GM18951 (cell line): ENCODE measurements at regions not wholly inside any gene's neighbourhood (a gene's known extent, or its start where the extent isn't known, plus 50 kb on each side); places are given as distances from the start of the nearest gene placed in this dataset.

Source experiments
- POLR2A ChIP-seq: IDR thresholded peaks from 4 replicates; pipeline ENCODE4 v1.6.1; 2011; ENCODE audit warnings: mild to moderate bottlenecking; ENCODE audit not compliant: insufficient read length, insufficient read depth; ENCODE audit errors: extremely low read depth
- in situ Hi-C: fragments of 300-500 bp; cut with MboI; formaldehyde crosslinking; loops from one replicate; pipeline ENCODE4 v1.12.0; 2022; ENCODE audit warnings: low sequenced_read_pairs, mixed read lengths, inconsistent platforms; ENCODE audit not compliant: unreplicated experiment

DNA sequence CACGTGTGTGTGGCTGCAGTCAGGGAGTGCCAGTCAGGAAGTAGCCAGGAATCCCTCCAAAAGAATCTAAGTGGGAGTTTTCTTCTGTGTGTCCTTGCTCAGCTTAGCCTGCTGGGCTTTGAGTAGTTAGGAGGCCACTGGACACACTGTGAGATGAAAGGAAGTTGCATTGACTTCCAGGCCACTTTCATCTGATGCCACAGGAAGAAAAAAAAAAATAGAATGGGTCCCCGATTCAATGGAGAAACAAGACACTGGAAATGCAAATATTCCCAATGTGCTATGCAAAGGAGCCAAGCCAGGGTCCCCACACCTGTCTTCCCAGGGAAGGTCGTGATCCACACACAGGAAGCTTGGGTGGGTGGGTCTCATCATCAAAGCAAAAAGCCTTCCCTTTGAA, 95.6 kb upstream of the E2F8 start:
- in situ Hi-C loops: loop anchor here (25.0 kb wide), 1 partner anchor 201 kb away; no protein-coding TSS in a partner anchor
- TF ChIP-seq POLR2A: no peak

DNA sequence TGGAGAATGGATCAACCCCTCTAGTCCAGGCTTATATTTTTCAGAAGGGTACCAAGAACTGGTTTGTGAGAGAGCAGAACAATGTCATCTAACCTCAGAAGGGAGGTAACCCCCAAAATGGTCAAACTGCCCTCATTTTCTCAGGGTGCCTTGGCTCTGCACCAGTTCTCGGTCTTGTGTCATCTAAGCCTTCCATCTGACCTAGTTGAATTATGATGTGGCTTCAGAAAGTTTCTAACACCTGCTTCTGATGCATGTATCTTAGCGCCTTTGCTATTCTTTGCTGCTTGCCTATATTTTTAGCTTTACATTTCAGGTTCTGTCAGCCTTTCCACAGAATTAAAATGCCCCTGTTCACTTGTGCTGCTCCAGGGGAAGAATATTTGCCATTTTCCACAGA, 91.7 kb upstream of the E2F8 start:
- TF ChIP-seq POLR2A: no peak
- in situ Hi-C loops: loop anchor here (25.0 kb wide), 1 partner anchor 205 kb away; no protein-coding TSS in a partner anchor

DNA sequence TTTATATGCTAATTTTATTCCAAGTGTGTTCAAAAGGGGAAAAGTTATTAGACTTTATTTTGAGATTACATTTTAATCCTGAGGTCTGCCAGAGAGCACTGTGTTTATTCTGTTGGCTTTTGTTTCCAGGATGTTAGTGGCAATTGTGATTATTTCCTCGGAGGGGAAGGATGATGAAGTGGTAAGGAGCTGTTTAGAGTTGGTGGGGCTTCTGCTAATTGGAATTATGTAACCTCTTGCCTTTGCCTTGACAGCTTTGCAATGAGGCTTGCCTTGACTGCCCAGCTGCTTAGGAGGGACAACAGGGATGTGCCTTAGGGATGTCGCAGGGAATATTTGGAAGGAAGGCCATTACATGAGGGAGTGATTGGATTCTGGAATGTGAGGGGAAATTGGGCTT, 89.7 kb upstream of the E2F8 start:
- in situ Hi-C loops: loop anchor here (25.0 kb wide), 1 partner anchor 207 kb away; no protein-coding TSS in a partner anchor
- no peak for TF ChIP-seq POLR2A

DNA sequence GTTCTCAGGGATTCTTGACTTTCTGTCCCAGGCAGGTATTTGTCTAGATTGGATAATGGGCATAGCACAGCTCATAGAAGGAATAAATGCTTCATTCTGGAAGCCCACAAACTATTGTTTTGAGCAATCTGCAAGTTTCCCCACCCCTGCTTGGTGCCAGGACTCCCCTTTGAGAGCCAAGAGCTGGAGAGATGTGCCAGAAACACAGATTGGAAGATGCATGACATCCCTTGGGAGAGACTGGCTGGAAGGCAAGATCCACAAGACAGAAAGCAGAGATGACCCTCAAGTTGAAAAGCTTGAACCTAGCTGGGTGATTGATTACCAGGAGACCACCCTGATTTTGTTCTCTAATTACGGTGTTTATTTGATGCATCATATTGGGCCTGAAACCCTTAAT, 89.2 kb upstream of the E2F8 start:
- TF ChIP-seq POLR2A: no peak
- in situ Hi-C loops: loop anchor here (25.0 kb wide), 1 partner anchor 207 kb away; no protein-coding TSS in a partner anchor

DNA sequence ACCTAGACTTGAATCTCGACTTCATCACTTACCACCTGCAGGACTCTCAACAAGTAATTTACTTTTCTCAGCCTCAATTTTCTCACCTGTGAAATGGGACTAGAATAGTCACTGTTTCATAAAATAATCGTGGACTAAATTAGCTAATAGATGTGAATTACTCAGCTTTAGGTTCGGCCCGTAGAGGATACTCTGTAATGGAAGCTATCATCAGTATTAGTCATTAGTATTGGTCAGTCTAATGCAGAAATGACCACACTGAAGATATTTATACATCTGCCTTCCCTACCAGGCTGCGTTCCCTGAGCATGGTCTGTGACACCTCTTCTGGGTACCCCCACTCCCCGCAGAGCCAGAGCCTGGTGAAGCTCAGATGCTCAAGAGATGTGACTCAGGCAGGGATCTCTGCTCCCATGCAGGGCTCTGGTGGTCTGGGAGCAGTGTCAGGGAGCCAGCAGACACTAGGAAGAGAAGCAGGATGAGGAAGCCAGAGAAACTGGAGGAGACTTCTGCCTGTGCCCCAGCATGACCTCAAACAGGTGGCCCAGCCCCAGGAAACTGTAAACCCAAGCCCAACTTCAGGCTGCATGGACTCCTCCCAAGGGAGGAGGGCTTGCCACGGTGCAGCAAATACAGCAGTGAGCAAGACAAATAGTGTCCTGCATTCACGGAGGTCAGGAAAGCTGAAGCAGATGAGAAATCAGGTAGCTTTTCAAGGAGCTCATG, 88.0 kb upstream of the E2F8 start:
- TF ChIP-seq POLR2A: no peak
- in situ Hi-C loops: loop anchor here (25.0 kb wide), 1 partner anchor 209 kb away; no protein-coding TSS in a partner anchor

DNA sequence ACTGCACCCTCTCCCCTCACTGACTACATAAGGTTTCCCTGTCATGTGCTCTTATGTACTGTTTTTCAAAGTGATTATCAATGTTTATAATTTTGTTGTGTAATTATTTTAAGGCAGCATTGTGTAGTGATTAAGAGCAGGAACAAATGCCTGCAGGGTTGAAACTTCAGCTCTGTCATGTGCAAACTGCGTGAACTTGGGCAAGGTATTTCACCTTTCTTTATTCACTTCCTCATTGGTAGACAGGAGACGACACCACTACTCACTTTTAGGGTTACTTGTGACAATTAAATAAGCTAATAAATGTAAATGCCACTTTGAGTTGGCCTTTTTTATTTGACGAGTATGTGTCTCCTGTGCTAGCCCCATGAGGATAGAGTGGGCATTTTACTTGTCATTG, 86.5 kb upstream of the E2F8 start:
- no peak for TF ChIP-seq POLR2A
- in situ Hi-C loops: loop anchor here (25.0 kb wide), 1 partner anchor 210 kb away; no protein-coding TSS in a partner anchor

DNA sequence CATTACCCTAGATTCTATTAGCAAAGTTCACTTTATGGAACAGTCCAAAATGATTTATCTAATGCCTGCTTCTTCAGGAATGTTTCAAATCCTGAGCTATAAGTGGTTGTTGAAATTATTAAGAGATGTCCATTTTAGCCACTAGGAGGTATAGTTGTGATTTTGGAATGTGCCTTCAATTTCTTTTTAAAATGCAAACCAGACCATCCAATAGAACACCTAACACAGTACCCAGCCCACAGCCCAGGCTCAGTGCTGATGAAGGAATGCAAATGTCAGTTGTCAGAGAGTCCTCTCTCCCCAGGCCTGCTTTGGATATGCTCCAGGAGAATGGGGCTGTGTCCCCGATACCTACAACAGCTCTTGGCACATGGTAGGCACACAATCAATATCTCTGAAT, 85.8 kb upstream of the E2F8 start:
- no peak for TF ChIP-seq POLR2A

DNA sequence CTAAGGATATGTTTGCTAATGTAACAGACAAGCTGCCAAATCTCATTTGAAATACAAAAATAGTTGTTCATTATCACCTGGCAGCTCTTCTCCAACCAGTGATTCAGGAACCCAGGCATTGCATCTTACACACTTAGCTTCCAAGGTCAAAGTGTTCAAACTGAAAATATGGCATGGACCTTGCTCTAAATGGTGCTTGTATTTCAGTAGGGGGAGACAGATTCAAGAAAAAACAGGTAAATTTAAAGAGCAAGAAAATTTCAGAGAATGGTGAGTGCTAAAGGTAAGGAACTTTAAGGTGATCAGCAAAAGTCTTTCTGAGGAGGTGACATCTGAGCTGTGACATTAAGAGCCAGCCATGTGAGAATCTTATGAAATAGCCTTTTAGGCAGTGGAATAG, 82.8 kb upstream of the E2F8 start:
- TF ChIP-seq POLR2A: no peak
- in situ Hi-C loops: loop anchor here (25.0 kb wide), 1 partner anchor 589 kb away; no protein-coding TSS in a partner anchor

More for the DNA sequence above, 85.8 kb upstream of the E2F8 start:
- in situ Hi-C loops: loop anchor here (25.0 kb wide), 1 partner anchor 211 kb away; no protein-coding TSS in a partner anchor

DNA sequence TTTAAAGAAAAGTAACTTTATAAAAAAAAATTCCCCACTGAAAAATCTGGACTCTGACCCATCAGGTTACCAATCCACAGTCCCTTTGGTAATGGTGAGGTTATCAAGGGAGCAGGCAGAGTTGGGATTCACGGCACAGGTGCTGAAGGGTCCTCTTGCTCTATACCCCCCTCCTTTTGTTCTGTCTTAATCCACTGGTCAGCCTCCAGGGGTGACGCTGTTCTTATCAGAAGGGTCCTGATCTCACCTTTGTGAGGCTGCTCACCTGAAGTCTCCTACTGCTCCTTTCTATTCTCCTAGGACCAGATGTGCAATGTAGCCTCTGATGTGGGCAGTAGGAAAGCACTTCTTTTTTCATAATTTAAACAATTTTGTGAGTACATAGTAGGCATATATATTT, 80.6 kb upstream of the E2F8 start:
- in situ Hi-C loops: loop anchor here (25.0 kb wide), 1 partner anchor 591 kb away; no protein-coding TSS in a partner anchor
- no peak for TF ChIP-seq POLR2A

DNA sequence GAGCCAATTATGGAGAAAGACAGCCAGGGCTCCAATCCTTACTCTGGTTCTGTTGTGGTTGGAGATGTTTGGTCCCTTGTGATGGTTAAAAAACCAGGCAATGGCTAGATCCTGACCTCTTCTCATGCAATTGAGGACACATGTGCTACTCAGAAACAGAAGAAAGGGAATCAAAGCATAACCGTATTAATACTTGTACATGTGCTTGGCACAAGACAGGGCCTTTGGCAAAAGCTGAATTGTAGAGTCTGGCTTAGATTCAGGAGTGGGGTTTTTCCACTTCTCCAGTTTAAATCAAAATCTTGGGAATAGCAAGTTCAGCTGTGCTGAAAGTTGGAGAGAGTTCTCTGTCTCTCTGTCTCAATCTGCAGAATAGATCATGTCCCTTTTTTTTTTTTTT, 80.1 kb upstream of the E2F8 start:
- TF ChIP-seq POLR2A: no peak
- in situ Hi-C loops: loop anchor here (25.0 kb wide), 1 partner anchor 591 kb away; no protein-coding TSS in a partner anchor

DNA sequence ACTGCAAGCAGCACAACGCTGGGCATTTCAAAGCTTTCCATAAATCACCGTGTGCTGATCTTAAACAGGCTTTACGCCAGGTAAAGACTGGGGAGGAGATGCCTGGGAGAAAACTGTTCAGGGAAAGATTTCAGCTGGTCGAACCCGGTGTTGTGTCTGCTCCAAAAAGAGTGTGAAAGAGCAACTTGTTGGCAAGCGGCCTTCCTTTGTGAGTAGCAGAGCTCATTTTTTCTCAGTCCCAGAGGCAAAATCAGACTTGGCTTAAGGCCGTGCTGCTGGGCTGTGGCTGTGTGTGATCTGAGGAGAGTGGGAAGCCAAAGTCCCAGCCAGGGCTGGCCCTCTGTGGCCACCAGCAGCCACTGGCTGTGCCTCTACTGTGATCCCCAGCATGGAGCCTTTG, 75.7 kb upstream of the E2F8 start:
- in situ Hi-C loops: loop anchor here (25.0 kb wide), 1 partner anchor 596 kb away; no protein-coding TSS in a partner anchor
- no peak for TF ChIP-seq POLR2A

DNA sequence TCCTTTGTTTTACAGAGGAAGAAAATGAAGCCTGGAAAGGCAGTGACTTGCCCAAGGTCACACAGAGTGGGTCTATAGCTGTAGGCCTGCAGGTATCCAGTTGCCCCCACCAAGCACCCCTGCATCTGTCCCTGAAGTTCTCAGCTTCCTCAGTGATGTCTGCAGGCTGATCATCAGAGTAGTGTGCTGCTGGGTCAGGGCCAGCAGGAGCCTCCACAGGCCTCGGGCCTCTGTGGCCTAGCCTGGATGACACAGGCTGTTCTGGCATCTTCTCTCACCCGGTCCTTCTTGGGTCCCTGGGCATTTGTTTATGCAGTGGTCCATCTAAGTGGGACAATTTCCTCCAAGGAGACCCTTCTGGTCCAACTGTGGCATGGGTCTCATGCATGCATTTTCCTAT, 74.8 kb upstream of the E2F8 start:
- TF ChIP-seq POLR2A: no peak
- in situ Hi-C loops: loop anchor here (25.0 kb wide), 1 partner anchor 597 kb away; no protein-coding TSS in a partner anchor

DNA sequence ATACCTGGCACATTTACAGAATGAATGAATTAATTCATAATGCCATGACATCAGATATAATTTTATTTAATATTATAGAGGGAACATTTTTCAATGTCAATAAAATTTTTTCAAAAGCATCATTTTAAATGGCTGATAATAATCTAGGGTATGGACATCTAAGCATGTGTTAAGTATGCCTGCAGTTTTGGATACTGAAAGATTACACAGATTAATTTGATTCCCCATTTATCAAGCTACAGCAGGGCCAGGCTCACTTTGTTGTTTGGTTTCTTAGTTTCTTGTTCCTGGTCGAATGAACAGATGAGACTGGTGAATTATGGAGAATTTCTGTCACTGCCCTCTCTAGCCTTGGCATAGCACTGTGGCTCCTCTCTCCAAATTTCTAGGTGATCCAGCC, 72.4 kb upstream of the E2F8 start:
- TF ChIP-seq POLR2A: no peak

More for the DNA sequence above, 72.4 kb upstream of the E2F8 start:
- in situ Hi-C loops: loop anchor here (25.0 kb wide), 1 partner anchor 599 kb away; no protein-coding TSS in a partner anchor
